HG03521 (cell line): ENCODE measurements at regions not wholly inside any gene's neighbourhood (a gene's known extent, or its start where the extent isn't known, plus 50 kb on each side); places are given as distances from the start of the nearest gene placed in this dataset.

ENCODE experiments used
- ATAC-seq: cut with Tn5 transposase; IDR thresholded peaks from one replicate; pipeline ENCODE4 v1.9.1; 2021; ENCODE audit warnings: mild to moderate bottlenecking, moderate library complexity; ENCODE audit not compliant: unreplicated experiment

DNA sequence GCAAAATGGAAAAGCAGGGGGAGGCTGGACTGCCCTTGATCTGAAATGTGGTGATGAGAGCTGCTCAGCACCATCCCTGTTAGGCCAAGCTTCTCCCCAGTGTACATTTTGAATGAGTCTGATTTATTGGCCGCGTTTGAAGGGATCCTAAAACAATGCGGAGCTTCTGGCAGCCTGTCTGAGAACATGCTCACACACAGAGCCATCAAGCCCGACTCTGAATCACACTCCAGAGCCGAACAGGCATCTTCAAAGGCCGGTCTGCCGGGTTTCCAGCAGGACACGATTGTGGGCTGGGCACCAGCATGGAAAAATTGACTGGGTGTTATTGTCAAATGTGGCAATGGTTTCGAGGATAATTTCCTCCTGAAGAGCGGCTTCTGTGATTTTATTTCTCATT lies 235.9 kb downstream of the TFAP2C start:
- ATAC-seq: no peak

DNA sequence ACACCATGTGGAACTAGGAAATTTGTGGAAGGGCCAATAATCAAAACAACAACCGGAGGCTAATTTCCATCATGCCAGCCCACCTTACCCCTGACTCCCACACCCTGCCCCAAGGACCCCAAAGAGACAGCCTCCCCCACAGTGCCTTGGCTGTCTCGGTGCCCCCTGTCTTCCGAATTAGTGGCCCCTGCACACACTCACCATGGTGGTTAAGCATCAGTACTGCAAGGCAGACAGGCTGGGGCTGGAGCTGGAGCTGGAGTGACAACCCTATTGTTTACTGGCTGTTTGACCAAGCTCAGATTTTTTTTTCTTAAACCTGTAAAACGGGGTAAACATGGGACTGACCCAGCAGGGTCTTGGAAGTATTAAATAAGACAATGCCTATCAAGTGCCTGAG lies 238.0 kb downstream of the TFAP2C start:
- ATAC-seq: no peak

DNA sequence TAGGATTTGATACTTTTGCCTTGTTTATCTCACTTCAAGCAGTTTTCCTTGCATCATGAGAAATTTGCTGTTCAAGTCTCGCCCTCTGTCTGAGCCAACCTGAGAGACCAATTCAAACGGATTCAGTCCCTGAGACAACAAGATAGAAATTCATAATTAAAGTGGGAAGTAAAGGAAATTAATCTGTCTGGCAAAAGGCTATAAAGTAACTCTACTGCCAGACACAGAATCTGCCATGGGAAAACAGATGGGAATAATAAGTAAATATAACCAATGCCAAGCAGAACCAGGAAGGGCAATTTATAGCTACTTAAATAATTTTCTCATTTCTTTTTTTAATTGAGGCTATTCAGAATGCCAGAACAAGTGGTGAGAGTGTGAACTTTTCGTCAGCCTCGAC lies 239.6 kb downstream of the TFAP2C start:
- no peak for ATAC-seq

DNA sequence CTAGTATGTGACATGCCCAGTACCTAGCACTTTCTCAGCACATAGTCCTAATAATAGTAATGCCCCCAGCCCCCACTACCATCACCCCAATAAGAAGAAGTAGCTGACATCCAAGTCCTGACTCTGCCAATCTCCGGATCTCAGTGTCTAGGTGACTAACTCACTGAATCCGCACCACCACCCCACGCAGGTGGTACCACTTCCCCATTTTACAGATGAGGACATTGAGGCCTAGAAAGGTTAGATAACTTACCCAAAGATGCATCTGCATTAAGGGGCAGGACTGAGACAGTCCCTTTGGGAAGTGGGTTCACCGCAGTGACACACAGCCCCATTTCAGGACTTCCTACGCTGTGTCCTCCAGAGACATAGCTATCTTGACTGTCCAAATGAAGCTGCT lies 241.2 kb downstream of the TFAP2C start:
- no peak for ATAC-seq

DNA sequence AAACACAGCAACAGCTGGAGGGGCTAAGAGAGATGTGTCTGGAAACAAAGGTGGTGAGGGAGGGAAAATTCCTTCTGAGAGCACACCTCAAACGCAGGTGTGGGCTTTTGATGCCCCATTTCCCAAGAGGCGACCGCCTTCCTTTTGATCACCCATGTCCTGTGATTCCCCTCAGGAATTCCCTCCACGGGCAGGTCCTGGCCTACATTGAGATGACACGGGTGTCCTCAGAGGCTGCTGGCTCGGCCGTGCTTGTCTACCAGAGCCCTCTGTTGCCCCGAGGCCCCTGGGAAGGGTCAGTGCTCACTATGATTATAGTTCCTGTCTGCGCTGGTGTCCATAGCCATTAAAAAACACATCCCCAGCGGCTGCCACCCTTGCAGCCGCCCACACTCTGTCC lies 242.6 kb downstream of the TFAP2C start:
- no peak for ATAC-seq

DNA sequence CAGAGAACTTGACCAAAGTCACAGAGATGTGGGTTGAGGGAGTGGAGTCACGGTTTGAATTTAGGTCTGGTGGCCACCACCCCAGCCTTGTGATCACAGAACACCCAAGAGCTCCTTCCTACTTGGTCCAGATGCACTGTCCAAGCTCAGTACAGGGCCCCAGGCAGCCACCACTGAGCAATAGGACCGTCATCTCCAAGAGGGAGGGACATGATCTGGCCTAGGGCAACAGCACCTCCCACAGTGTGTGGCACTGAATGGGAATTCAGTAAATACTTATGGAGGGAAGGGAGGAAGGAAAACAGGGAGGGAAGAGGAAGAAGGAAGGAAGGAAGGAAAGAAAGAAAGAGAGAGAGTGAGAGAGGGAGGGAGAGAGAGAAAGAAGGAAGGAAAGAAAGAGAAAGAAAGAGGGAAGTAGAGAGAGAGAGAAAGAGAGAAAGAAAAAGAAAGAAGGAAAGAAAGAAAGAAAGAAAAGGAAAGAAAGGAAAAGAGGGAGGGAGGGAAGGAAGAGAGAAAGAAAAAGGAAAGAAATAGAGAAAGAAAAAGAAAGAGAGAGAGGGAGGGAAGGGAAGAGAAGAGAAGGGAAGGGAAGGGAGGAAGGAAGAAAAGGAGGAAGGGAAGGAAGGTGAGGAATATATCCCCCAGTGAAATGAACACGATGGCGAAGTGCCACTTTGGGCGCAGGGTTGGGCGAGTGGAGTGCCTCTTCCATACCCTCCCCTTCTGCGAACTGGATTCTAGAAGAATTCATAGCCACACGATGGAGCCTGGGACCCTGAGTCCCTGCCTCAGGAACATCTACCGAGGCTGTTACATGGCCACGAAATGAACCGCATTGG lies 243.7 kb downstream of the TFAP2C start:
- ATAC-seq: no peak

DNA sequence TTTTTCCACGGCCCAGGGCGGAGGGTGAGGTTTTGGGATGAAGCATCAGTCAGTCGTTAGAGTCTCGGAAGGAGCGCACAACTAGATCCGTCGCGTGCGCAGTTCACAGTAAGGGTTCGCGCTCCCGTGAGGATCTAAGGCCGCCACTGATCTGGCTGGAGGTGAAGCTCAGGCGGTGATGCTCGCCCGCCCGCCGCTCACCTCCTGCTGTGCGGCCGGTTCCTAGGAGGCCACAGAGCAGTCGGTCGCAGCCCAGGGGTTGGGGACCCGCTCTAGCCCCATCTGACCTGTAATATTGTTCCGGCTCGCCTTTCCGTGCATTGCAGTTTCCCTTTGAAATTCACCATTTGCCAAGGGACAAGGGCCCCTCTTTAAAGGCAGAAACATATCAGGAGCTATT lies 244.7 kb downstream of the TFAP2C start:
- no peak for ATAC-seq

DNA sequence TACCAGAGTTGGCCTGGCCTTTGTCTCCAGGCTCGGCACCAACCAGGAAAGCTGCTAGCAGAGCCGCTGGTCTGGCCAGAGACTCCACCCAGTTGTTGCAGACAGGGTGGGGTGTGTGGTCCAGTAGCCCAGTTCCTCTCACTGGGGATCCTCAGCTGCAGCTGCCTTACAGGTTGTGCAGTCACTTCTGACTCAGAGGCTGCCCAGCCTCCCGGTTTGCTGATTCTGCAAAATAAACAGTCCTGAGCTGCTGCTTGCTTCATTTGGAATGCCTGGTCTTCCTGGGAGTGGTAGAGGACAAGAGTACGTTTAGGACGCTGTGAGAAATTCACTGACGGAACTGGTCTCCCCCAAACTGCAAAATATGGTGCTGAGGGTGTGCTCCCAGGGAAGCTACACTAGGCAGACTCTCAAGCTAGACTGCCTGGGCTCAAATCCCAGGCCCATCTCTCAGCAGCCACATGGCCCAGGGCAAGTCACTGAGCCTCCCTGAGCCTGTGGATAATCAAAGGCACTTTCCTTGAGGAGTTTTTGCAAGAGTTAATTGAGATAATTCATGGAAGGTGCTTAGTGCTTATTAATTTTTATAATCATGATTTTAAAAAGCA lies 246.1 kb downstream of the TFAP2C start:
- no peak for ATAC-seq

DNA sequence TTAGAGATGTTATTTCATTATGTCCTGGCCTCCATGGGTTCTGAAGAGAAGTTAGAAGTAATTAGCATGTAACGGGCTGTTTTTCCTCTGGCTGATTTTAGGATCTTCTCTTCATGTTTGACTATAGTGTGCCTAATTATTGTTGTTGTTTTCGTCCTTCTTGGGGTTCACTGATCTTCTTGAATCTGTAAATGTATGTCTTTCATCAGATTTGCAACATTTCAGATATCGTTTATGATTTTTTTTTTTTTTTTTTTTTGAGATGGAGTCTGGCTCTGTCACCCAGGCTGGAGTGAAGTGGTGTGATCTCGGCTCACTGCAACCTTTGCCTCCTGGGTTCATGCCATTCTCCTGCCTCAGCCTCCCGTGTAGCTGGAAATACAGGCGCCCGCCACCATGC lies 246.7 kb downstream of the TFAP2C start:
- no peak for ATAC-seq

DNA sequence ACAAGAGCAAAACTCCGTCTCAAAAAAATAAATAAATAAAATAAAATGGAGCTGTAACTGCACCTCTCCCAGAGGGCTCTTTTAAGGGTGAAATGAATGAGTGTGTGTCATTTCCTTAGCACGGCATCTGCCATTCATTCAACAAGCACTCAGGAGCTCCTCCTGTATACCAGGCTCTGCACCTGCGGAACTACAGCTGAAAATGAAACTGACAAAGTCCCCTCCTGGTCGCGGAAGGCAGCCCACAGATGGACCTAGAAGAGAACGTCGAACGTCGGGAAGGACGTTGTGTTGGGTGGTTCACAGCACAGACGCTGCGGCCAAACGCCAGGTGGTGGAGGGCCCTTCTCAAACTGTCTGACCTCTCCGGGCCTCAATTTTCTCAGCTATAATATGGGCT lies 256.4 kb downstream of the TFAP2C start:
- ATAC-seq: no peak

DNA sequence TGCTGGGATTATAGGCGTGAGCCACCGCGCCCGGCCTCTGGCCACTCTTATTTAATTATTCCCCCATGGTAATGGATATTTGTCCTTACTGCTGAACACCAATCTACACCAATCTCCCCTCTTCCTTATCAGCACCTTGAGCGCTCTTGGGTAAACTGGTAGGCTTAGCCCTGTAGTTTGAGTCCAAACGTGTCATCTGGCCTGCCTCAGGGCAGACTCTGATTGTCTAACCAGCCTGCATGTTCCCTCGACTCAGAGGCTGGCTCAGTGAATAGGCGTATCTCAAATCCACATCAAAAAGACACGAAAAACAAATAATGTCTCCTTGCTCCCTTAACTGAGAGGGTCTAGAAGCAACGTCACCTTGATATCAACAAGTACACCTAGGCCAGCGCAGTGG lies 260.9 kb downstream of the TFAP2C start:
- no peak for ATAC-seq

DNA sequence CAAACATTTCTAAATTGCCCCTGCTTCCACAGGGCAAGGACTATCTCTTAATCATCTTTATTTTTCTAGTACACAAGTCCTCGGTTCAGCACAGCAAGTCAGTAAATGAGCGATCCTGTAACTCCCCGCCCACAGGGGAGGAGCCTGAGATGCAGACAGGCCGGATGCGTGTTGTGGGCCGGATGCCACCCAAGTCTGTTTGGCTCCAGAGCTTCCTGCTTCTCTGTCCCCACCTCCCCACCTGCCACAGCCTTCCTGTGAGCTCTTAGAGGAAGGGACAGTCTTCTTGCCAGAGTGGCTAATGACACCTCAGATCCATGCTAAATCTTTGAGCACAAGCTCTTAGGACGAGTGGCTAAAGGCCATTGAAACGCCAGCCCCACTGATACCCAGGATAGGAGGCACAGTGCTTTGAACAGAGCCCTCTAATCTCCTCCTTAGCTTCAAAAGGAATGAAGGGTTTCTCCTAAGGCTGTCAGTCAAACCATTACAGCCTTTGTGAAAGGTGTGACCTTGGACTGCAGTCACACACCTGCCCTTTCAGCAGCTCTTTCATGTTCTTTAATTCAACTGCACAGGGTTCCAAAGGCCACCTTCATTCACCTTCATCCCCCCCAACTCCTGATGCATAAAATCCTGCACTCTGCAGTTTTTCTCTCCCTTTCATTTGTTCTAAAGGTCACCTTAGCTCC lies 264.3 kb downstream of the TFAP2C start:
- ATAC-seq: no peak

DNA sequence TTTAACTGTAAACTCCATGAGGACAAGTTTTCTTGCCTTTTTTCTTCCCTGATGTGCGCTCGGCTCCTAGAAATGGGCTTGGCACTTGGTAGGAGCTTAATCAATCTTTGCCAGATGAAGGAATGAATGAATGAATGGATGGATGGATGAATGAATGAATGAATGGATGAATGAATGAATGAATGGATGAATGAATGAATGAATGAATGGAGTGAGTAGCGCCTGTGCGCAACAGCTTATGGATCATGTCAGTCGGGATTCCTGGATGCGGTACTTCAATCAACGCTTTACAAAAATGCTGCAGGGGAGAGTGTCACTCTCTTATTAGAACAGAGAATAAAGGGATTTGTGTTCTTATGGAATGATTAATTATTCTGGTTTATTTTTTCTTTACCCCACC lies 267.3 kb downstream of the TFAP2C start:
- ATAC-seq: no peak

DNA sequence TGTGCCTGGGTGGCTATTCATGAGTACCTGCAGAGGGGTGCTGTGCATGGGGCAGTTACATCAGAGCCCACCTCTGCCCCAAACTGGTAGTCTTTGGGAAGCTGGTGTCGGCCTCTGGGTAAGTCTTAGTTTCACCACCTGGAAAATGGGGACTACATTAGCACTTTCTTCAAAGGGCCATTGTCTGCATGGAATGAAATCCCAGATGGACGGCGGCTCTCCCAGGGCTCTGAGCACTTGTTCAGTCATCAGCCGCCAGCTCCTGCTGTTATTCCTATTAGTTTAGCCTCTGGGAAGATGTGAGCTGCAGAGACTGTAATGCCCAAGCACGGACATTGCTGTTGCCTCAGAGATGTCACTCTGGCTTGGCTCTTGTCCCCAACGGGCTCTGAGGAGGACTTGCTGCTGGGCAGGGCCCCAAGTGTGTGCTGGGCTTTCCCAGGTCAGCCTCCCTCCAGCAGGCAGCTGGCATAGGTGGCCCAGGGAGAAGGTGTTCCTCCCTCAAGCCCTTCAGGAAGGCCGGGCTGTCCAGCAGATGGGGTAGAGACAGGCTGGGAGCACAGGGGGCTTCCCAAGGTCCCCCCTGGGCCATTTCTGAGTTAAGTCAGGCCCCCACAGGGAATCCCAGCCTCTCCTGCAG lies 268.3 kb downstream of the TFAP2C start:
- ATAC-seq: no peak

DNA sequence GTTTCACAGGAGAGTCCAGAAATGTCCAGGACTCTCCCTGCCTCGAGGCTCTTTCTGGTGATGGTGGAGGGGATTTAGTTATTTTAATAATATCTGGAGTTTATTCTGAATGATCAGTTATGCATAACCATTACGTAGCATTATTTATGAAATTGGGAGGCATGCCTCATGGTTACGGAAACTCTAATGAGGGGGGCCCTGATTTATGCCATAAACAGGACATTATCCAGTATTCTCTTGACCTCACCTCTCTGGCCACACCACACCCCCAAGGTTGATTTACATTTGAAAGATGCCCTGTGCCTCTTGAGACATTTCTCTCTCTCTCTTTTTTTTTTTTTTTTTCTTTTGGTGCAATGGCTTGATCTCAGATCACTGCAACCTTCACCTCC lies 268.8 kb downstream of the TFAP2C start:
- no peak for ATAC-seq

DNA sequence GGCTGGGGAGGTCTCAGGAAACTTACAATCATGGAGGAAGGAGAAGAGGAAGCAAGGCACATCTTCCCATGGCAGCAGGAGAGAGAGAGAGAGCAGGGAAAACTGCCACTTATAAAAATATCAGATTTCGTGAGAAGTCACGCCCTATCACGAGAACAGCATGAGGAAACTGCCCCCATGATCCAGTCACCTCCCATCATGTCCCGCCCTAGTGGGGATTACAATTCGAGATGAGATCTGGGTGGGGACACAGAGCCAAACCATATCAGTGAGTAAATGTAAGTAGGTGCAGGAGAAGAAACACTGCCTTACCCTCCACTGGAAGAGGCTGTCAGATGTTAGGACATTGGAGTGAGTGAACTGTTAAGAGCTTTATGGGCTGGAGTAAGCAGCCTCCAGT lies 270.4 kb downstream of the TFAP2C start:
- ATAC-seq: no peak

DNA sequence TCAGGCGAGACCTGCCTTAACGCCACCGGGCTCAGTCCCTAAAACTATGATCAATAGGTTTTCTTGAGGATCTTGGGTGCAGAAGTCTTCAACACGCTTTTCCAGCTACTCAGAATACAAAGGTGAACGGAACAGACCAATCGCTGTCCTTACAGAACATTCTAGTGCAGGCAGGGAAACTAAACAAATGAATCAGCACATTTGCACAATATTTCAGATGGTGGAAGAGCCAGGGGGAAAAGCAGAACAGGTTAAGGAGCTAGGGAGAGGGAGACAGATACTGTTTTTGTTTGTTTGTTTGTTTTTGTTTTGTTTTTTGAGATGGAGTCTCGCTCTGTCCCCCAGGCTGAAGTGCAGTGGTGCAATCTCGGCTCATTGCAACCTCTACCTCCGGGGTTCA lies 271.1 kb downstream of the TFAP2C start:
- ATAC-seq: no peak

DNA sequence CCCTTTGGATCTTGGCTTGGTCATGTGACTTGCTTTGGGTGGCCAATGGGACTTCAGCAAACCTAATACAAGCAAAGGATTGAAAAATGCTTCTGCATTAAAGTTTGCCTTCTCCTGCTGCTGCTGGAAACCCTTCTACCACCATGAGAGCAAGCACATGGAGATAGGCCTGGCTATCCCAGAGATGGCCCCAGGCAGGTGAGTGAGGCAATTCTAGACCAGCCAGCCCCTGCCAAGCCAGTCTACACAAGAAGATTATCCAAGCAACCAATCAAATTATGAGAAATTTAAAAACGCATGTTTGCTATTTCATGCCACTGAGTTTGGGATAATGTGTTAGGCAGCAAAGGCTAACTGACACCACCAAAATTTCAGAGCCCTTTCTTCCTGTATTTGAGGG lies 274.3 kb downstream of the TFAP2C start:
- ATAC-seq: no peak

DNA sequence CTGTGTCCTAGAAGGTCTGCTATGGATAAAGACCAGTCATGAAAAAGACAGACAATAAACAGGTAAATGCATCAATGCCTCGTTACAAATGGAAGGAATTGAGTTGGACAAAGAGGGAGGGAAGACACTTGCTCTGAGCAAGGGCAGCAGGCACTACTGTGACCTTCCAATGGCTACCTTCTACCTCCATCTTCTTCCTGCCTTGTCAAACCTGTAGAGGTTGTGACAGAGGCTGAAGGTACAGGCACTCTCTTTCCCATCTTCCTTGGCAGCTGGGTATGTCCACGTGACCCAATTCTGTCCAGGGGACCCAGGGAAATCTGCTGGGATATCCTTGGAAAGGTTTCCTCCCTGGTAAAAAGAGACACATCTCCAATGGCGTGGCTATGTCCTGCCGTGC lies 274.8 kb downstream of the TFAP2C start:
- ATAC-seq: no peak

DNA sequence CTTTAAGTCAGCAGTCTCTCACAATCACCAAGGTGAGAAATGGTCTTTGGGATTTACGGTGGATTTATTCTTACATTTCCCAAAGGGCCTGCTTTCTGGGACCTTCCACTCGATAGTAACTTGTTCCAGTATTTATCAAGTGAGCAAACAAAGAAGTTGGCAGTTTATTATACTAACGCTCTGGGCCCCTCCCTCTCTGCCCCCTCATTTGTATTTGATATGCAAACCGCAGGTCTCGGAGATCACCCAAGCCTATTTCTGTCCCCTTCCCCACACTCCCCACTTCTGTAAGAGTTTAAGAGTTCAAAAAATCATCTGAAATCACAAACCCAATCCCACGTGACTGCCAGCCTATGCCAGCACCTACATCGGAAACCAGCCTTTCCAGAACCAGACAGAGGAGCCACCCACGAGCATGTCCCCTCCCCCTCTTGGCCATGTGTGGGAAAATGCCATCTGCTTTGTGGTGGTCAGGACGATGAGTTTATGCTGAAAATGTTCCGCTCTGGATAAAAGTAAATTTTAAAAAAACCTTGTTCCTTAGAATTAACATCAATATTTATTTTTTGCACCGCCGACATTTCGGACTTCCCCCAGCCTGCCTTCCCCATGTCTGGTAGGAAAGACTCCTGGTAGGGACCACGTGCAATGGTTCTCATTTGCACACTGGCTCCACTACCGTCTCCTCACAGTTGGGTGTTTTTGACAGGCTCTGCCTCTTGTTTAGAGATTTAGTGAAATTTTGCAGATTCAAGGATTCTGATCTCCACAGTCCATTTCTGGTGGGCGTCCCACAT lies 281.0 kb downstream of the TFAP2C start:
- no peak for ATAC-seq

DNA sequence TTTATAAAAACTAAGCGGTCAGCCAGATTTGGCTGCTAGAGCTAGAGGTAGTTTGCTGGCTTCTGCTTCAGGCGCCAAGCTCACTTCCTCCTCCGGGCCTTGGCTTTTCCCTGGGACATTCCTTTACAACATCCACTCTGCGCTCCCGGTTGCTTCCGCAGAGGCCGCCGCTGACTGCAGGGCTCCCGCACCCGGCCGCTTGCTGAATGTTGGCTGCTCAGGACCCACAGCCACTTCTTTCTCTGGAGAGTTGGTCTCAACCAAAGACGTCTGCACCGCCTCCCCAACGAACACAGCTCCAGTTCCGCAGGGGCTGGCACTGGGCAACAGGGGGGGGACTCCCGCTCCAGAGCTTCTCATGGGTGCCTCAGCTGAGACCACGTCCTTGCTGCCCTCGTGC lies 282.8 kb downstream of the TFAP2C start:
- no peak for ATAC-seq
